Trophoblast cell (in vitro differentiated cells and primary cell): ENCODE measurements at regions not wholly inside any gene's neighbourhood (a gene's known extent, or its start where the extent isn't known, plus 50 kb on each side); places are given as distances from the start of the nearest gene placed in this dataset.

ENCODE experiments used
- DNase-seq, 2 donors: peaks; one replicate each; pipeline ENCODE4 v3.0.0-alpha.2; 2016
- H2AFZ ChIP-seq: 2 replicates; pipeline ENCODE4 v1.6.1; 2013; ENCODE audit warnings: low read length, moderate library complexity, mild to moderate bottlenecking; ENCODE audit not compliant: insufficient read depth, poor library complexity
- H2AK5ac ChIP-seq: 2 replicates; pipeline ENCODE4 v1.6.1; 2013; ENCODE audit warnings: mild to moderate bottlenecking, low read length
- H2BK120ac ChIP-seq: 2 replicates; pipeline ENCODE4 v1.6.1; 2013; ENCODE audit warnings: low read length, mild to moderate bottlenecking, moderate library complexity; ENCODE audit not compliant: insufficient read depth, poor library complexity
- H2BK12ac ChIP-seq: 2 replicates; pipeline ENCODE4 v1.6.1; 2013; ENCODE audit warnings: mild to moderate bottlenecking, low read length, moderate library complexity
- H2BK5ac ChIP-seq: 2 replicates; pipeline ENCODE4 v1.6.1; 2013; ENCODE audit warnings: low read length, low read depth, moderate library complexity, mild to moderate bottlenecking; ENCODE audit not compliant: poor library complexity
- H3K14ac ChIP-seq: 2 replicates; pipeline ENCODE4 v1.6.1; 2013; ENCODE audit warnings: mild to moderate bottlenecking, low read length
- H3K18ac ChIP-seq: 2 replicates; pipeline ENCODE4 v1.6.1; 2013; ENCODE audit warnings: mild to moderate bottlenecking, low read length
- H3K23ac ChIP-seq: 2 replicates; pipeline ENCODE4 v1.6.1; 2013; ENCODE audit warnings: low read length
- H3K27ac ChIP-seq: 2 replicates; pipeline ENCODE4 v1.5.1; 2013; ENCODE audit warnings: low read depth, mild to moderate bottlenecking, inconsistent platforms, low read length, moderate library complexity
- H3K27me3 ChIP-seq: 2 replicates; pipeline ENCODE4 v1.6.1; 2013; ENCODE audit warnings: inconsistent platforms, mild to moderate bottlenecking, low read length, moderate library complexity; ENCODE audit not compliant: insufficient read depth
- H3K36me3 ChIP-seq, 2 experiments: 1 replicate in 1 of 2; 2 replicates in 1 of 2; pipeline ENCODE4 v1.6.1; 2013; ENCODE audit warnings: low read length in 2 of 2, mild to moderate bottlenecking in 2 of 2, moderate library complexity in 1 of 2; ENCODE audit not compliant: insufficient read depth in 2 of 2, control insufficient read depth in 1 of 2
- H3K4ac ChIP-seq: 2 replicates; pipeline ENCODE4 v1.6.1; 2013; ENCODE audit warnings: low read depth, mild to moderate bottlenecking, low read length, moderate library complexity
- H3K4me1 ChIP-seq, 2 experiments: 1 replicate in 1 of 2; 2 replicates in 1 of 2; pipeline ENCODE4 v1.6.1; 2013; ENCODE audit warnings: low read length in 2 of 2, mild to moderate bottlenecking in 2 of 2, moderate library complexity in 1 of 2; ENCODE audit not compliant: insufficient read depth in 2 of 2, control insufficient read depth in 1 of 2
- H3K4me2 ChIP-seq: 2 replicates; pipeline ENCODE4 v1.6.1; 2013; ENCODE audit warnings: inconsistent platforms, mild to moderate bottlenecking, low read length, moderate library complexity
- H3K4me3 ChIP-seq: 2 replicates; pipeline ENCODE4 v1.5.1; 2013; ENCODE audit warnings: mild to moderate bottlenecking, low read depth, low read length, inconsistent platforms
- H3K79me1 ChIP-seq: one replicate; pipeline ENCODE4 v1.6.1; 2013; ENCODE audit warnings: low read length
- H3K79me2 ChIP-seq: 2 replicates; pipeline ENCODE4 v1.6.1; 2013; ENCODE audit warnings: low read length, mild to moderate bottlenecking; ENCODE audit not compliant: control insufficient read depth, insufficient read depth, poor library complexity
- H3K9ac ChIP-seq: 2 replicates; pipeline ENCODE4 v1.6.1; 2013; ENCODE audit warnings: mild to moderate bottlenecking, low read length
- H3K9me3 ChIP-seq: 2 replicates; pipeline ENCODE4 v1.6.1; 2013; ENCODE audit warnings: low read depth, mild to moderate bottlenecking, control low read depth, inconsistent platforms, low read length; ENCODE audit not compliant: insufficient read depth
- H4K12ac ChIP-seq: 2 replicates; pipeline ENCODE4 v1.6.1; 2013; ENCODE audit warnings: low read depth, mild to moderate bottlenecking, low read length, moderate library complexity
- H4K8ac ChIP-seq: 2 replicates; pipeline ENCODE4 v1.6.1; 2013; ENCODE audit warnings: low read depth, mild to moderate bottlenecking, low read length, moderate library complexity
- H4K91ac ChIP-seq: one replicate; pipeline ENCODE4 v1.6.1; 2013; ENCODE audit warnings: low read depth, mild to moderate bottlenecking, low read length, moderate library complexity
- WGBS: extraction: QIAGEN DNeasy Blood & Tissue Kit; methylation state at CpG from one replicate; pipeline ENCODE4 v1.1.7; 2013; ENCODE audit warnings: missing lambda C conversion rate; ENCODE audit not compliant: insufficient read length, insufficient coverage; ENCODE audit errors: extremely low coverage; 5-methylcytosine and 5-hydroxymethylcytosine counted together

- Histone ChIP-seq H3K36me3 (no peaks in the 10 kb centered on the region), H4K8ac (no peak overlapping the region), H3K79me1 (no peaks in the 10 kb centered on the region), H3K9me3 (no peaks in the 10 kb centered on the region), H3K79me2 (no peaks in the 10 kb centered on the region), H2AFZ (no peak overlapping the region), H3K14ac (no peak overlapping the region), H4K12ac (no peak overlapping the region), H3K27me3 (no peaks in the 10 kb centered on the region), H3K18ac (no peak overlapping the region), H3K23ac (no peak overlapping the region), H2BK12ac (no peak overlapping the region), H2AK5ac (no peak overlapping the region), H4K91ac (no peak overlapping the region), H3K4me3 (no peak overlapping the region), H3K4me1 (no peaks in the 10 kb centered on the region), H2BK5ac (no peak overlapping the region), H2BK120ac (no peak overlapping the region), H3K27ac (no peak overlapping the region), H3K4me2 (no peak overlapping the region), H3K4ac (no peak overlapping the region), H3K9ac (no peak overlapping the region)
- no peak for DNase-seq
- WGBS = no CpG with 5 or more reads among the region's 3 CpGs
Observed at GRCh38 chr3:168583977-168584376, 488.3 kb upstream of the GOLIM4 start.

- Histone ChIP-seq H3K79me1 (no peaks in the 10 kb centered on the region), H3K4me1 (no peaks in the 10 kb centered on the region), H2BK12ac (no peak overlapping the region), H3K18ac (no peak overlapping the region), H2AK5ac (no peak overlapping the region), H3K14ac (no peak overlapping the region), H3K9me3 (no peaks in the 10 kb centered on the region), H3K36me3 (no peaks in the 10 kb centered on the region), H4K8ac (no peak overlapping the region), H3K9ac (no peak overlapping the region), H4K12ac (no peak overlapping the region), H3K4me3 (no peak overlapping the region), H3K27ac (no peak overlapping the region), H4K91ac (no peak overlapping the region), H3K79me2 (no peaks in the 10 kb centered on the region), H3K4ac (no peak overlapping the region), H3K4me2 (no peak overlapping the region), H3K27me3 (no peaks in the 10 kb centered on the region), H2AFZ (no peak overlapping the region), H3K23ac (no peak overlapping the region), H2BK120ac (no peak overlapping the region), H2BK5ac (no peak overlapping the region)
- no peak for DNase-seq
Observed at GRCh38 chr3:168582503-168582902, 486.8 kb upstream of the GOLIM4 start.

- no peak overlapping the region for H3K18ac ChIP-seq
- H4K12ac ChIP-seq = no peak overlapping the region
- no CpG with 5 or more reads among the region's 2 CpGs for WGBS
- no peaks in the 10 kb centered on the region for H3K27me3 ChIP-seq
- H4K91ac ChIP-seq = no peak overlapping the region
- H3K9ac ChIP-seq = no peak overlapping the region
- no peaks in the 10 kb centered on the region for H3K79me2 ChIP-seq
- no peak overlapping the region for H3K23ac ChIP-seq
- no peak for DNase-seq
- no peak overlapping the region for H3K4me2 ChIP-seq
- no peak overlapping the region for H2AK5ac ChIP-seq
- H3K4me3 ChIP-seq = no peak overlapping the region
- no peak overlapping the region for H2AFZ ChIP-seq
- no peaks in the 10 kb centered on the region for H3K9me3 ChIP-seq
- no peak overlapping the region for H3K14ac ChIP-seq
- no peak overlapping the region for H3K4ac ChIP-seq
- H3K79me1 ChIP-seq = no peaks in the 10 kb centered on the region
- H3K27ac ChIP-seq = no peak overlapping the region
- H3K36me3 ChIP-seq = no peaks in the 10 kb centered on the region
- H2BK12ac ChIP-seq = no peak overlapping the region
- H2BK5ac ChIP-seq = no peak overlapping the region
- no peak overlapping the region for H2BK120ac ChIP-seq
- no peak overlapping the region for H4K8ac ChIP-seq
- no peaks in the 10 kb centered on the region for H3K4me1 ChIP-seq
Observed at GRCh38 chr3:168581771-168582225, 486.1 kb upstream of the GOLIM4 start.

- H3K36me3 ChIP-seq = no peaks in the 10 kb centered on the region
- no peak overlapping the region for H4K91ac ChIP-seq
- H2AK5ac ChIP-seq = no peak overlapping the region
- H3K14ac ChIP-seq = no peak overlapping the region
- no peak overlapping the region for H3K4me2 ChIP-seq
- H3K4me1 ChIP-seq = no peaks in the 10 kb centered on the region
- H3K79me2 ChIP-seq = no peaks in the 10 kb centered on the region
- H3K18ac ChIP-seq = no peak overlapping the region
- WGBS = no CpG with 5 or more reads among the region's 1 CpG
- no peak overlapping the region for H3K4ac ChIP-seq
- no peak overlapping the region for H3K23ac ChIP-seq
- H3K4me3 ChIP-seq = no peak overlapping the region
- no peak overlapping the region for H2BK5ac ChIP-seq
- H3K27me3 ChIP-seq = no peaks in the 10 kb centered on the region
- no peak overlapping the region for H4K12ac ChIP-seq
- no peak overlapping the region for H2BK12ac ChIP-seq
- no peak overlapping the region for H4K8ac ChIP-seq
- H3K9ac ChIP-seq = no peak overlapping the region
- DNase-seq = no peak
- no peak overlapping the region for H2AFZ ChIP-seq
- no peak overlapping the region for H3K27ac ChIP-seq
- no peak overlapping the region for H2BK120ac ChIP-seq
- H3K79me1 ChIP-seq = no peaks in the 10 kb centered on the region
- no peaks in the 10 kb centered on the region for H3K9me3 ChIP-seq
Observed at GRCh38 chr3:168579010-168579409, 483.3 kb upstream of the GOLIM4 start.
